Activated T-helper 17 cell treated with anti-CD3 and anti-CD28 coated beads, Interleukin-2, amount 50 U/mL, for 72 hours (primary cell): ENCODE measurements at regions not wholly inside any gene's neighbourhood (a gene's known extent, or its start where the extent isn't known, plus 50 kb on each side); places are given as distances from the start of the nearest gene placed in this dataset.

Source experiments
- ATAC-seq: fragments of 150-1000 bp; cut with Tn5 transposase; replicated peaks from 2 replicates; pipeline ENCODE4 v1.10.0; 2021; ENCODE audit warnings: mild to moderate bottlenecking, moderate library complexity
- H3K27ac Mint-ChIP-seq: one replicate; pipeline ENCODE4 v1.8.0; 2022; ENCODE audit warnings: mixed read lengths
- H3K27me3 Mint-ChIP-seq: one replicate; pipeline ENCODE4 v1.8.0; 2022; ENCODE audit warnings: mixed read lengths
- H3K36me3 Mint-ChIP-seq: one replicate; pipeline ENCODE4 v1.8.0; 2022; ENCODE audit warnings: low read depth, mild to moderate bottlenecking, mixed read lengths
- H3K4me1 Mint-ChIP-seq: one replicate; pipeline ENCODE4 v1.8.0; 2022; ENCODE audit warnings: mixed read lengths
- H3K4me3 Mint-ChIP-seq: one replicate; pipeline ENCODE4 v1.8.0; 2022; ENCODE audit warnings: mild to moderate bottlenecking, mixed read lengths
- H3K9me3 Mint-ChIP-seq: one replicate; pipeline ENCODE4 v1.8.0; 2022; ENCODE audit warnings: mixed read lengths

GRCh38 chr14:55756557-55756956 is 176.6 kb downstream of the KTN1 start:
- H3K4me1 Mint-ChIP-seq, result peaks cover 4% of the 10 kb centered on the region
- ATAC-seq, result no peak
- no peaks in the 10 kb centered on the region for H3K27me3 Mint-ChIP-seq
- no peaks in the 10 kb centered on the region for H3K9me3 Mint-ChIP-seq
- no peaks in the 10 kb centered on the region for H3K36me3 Mint-ChIP-seq
- H3K4me3 Mint-ChIP-seq, result no peak overlapping the region
- H3K27ac Mint-ChIP-seq, result no peak overlapping the region

- Mint-ChIP-seq H3K27me3 (no peaks in the 10 kb centered on the region), H3K9me3 (no peaks in the 10 kb centered on the region), H3K27ac (no peak overlapping the region), H3K4me3 (no peak overlapping the region), H3K36me3 (no peaks in the 10 kb centered on the region), H3K4me1 (peaks cover 13% of the 10 kb centered on the region)
- ATAC-seq, result no peak
Observed at GRCh38 chr14:55758796-55759195, 178.8 kb downstream of the KTN1 start.

GRCh38 chr14:55760789-55761566 is 181.0 kb downstream of the KTN1 start:
- Mint-ChIP-seq H3K4me3 (peak overlapping the region; percentile 55), H3K27ac (peak overlapping the region; percentile 16), H3K9me3 (no peaks in the 10 kb centered on the region), H3K27me3 (no peaks in the 10 kb centered on the region), H3K4me1 (peaks cover 13% of the 10 kb centered on the region), H3K36me3 (no peaks in the 10 kb centered on the region)
- no peak for ATAC-seq

- Mint-ChIP-seq H3K9me3 (no peaks in the 10 kb centered on the region), H3K36me3 (no peaks in the 10 kb centered on the region), H3K4me1 (peaks cover 13% of the 10 kb centered on the region), H3K27me3 (no peaks in the 10 kb centered on the region), H3K27ac (peak overlapping the region; percentile 16), H3K4me3 (peak overlapping the region; percentile 55)
- ATAC-seq, result no peak
Observed at GRCh38 chr14:55761651-55762050, 181.6 kb downstream of the KTN1 start.

- no peaks in the 10 kb centered on the region for H3K9me3 Mint-ChIP-seq
- no peaks in the 10 kb centered on the region for H3K27me3 Mint-ChIP-seq
- H3K4me1 Mint-ChIP-seq, result peaks cover 13% of the 10 kb centered on the region
- H3K36me3 Mint-ChIP-seq, result no peaks in the 10 kb centered on the region
- ATAC-seq, result peak; percentile 90
- H3K4me3 Mint-ChIP-seq, result peak overlapping the region; percentile 55
- peak overlapping the region; percentile 16 for H3K27ac Mint-ChIP-seq
Observed at GRCh38 chr14:55762595-55763232, 182.7 kb downstream of the KTN1 start.

- Mint-ChIP-seq H3K36me3 (no peaks in the 10 kb centered on the region), H3K27me3 (no peaks in the 10 kb centered on the region), H3K4me1 (peaks cover 13% of the 10 kb centered on the region), H3K9me3 (peaks cover 5% of the 10 kb centered on the region), H3K27ac (no peak overlapping the region), H3K4me3 (no peak overlapping the region)
- no peak for ATAC-seq
Observed at GRCh38 chr14:55764784-55765183, 184.8 kb downstream of the KTN1 start.

GRCh38 chr14:55766071-55766470 is 186.1 kb downstream of the KTN1 start:
- Mint-ChIP-seq H3K9me3 (peaks cover 5% of the 10 kb centered on the region), H3K4me3 (no peak overlapping the region), H3K36me3 (no peaks in the 10 kb centered on the region), H3K27me3 (no peaks in the 10 kb centered on the region), H3K27ac (no peak overlapping the region), H3K4me1 (peaks cover 13% of the 10 kb centered on the region)
- no peak for ATAC-seq

- Mint-ChIP-seq H3K4me1 (peaks cover 1% of the 10 kb centered on the region), H3K4me3 (no peak overlapping the region), H3K9me3 (peaks cover 5% of the 10 kb centered on the region), H3K27me3 (no peaks in the 10 kb centered on the region), H3K36me3 (no peaks in the 10 kb centered on the region), H3K27ac (no peak overlapping the region)
- ATAC-seq, result no peak
Observed at GRCh38 chr14:55767286-55767685, 187.3 kb downstream of the KTN1 start.

- H3K27me3 Mint-ChIP-seq, result no peaks in the 10 kb centered on the region
- H3K4me3 Mint-ChIP-seq, result no peak overlapping the region
- H3K27ac Mint-ChIP-seq, result no peak overlapping the region
- H3K9me3 Mint-ChIP-seq, result peaks cover 5% of the 10 kb centered on the region
- no peaks in the 10 kb centered on the region for H3K4me1 Mint-ChIP-seq
- no peaks in the 10 kb centered on the region for H3K36me3 Mint-ChIP-seq
- ATAC-seq, result no peak
Observed at GRCh38 chr14:55769877-55770276, 189.9 kb downstream of the KTN1 start.

- Mint-ChIP-seq H3K27me3 (no peaks in the 10 kb centered on the region), H3K27ac (no peak overlapping the region), H3K4me3 (no peak overlapping the region), H3K36me3 (no peaks in the 10 kb centered on the region), H3K4me1 (no peaks in the 10 kb centered on the region), H3K9me3 (peaks cover 5% of the 10 kb centered on the region)
- no peak for ATAC-seq
Observed at GRCh38 chr14:55771242-55771981, 191.4 kb downstream of the KTN1 start.

- Mint-ChIP-seq H3K27ac (no peak overlapping the region), H3K9me3 (peaks cover 5% of the 10 kb centered on the region), H3K4me1 (no peaks in the 10 kb centered on the region), H3K36me3 (no peaks in the 10 kb centered on the region), H3K4me3 (no peak overlapping the region), H3K27me3 (no peaks in the 10 kb centered on the region)
- no peak for ATAC-seq
Observed at GRCh38 chr14:55772486-55772885, 192.5 kb downstream of the KTN1 start.

GRCh38 chr14:55773312-55773711 is 193.3 kb downstream of the KTN1 start:
- no peaks in the 10 kb centered on the region for H3K9me3 Mint-ChIP-seq
- no peak overlapping the region for H3K4me3 Mint-ChIP-seq
- H3K27me3 Mint-ChIP-seq, result no peaks in the 10 kb centered on the region
- H3K27ac Mint-ChIP-seq, result no peak overlapping the region
- ATAC-seq, result no peak
- H3K4me1 Mint-ChIP-seq, result no peaks in the 10 kb centered on the region
- no peaks in the 10 kb centered on the region for H3K36me3 Mint-ChIP-seq

- Mint-ChIP-seq H3K36me3 (no peaks in the 10 kb centered on the region), H3K4me1 (no peaks in the 10 kb centered on the region), H3K9me3 (no peaks in the 10 kb centered on the region), H3K27ac (no peak overlapping the region), H3K27me3 (no peaks in the 10 kb centered on the region), H3K4me3 (no peak overlapping the region)
- ATAC-seq, result no peak
Observed at GRCh38 chr14:55773984-55774545, 194.1 kb downstream of the KTN1 start.

GRCh38 chr14:55777877-55778276 is 197.9 kb downstream of the KTN1 start:
- Mint-ChIP-seq H3K27me3 (no peaks in the 10 kb centered on the region), H3K27ac (no peak overlapping the region), H3K4me1 (no peaks in the 10 kb centered on the region), H3K36me3 (no peaks in the 10 kb centered on the region), H3K9me3 (no peaks in the 10 kb centered on the region), H3K4me3 (no peak overlapping the region)
- no peak for ATAC-seq
